ENCODE measurements at regions not wholly inside any gene's neighbourhood (a gene's known extent, or its start where the extent isn't known, plus 50 kb on each side); places are given as distances from the start of the nearest gene placed in this dataset.

DNA sequence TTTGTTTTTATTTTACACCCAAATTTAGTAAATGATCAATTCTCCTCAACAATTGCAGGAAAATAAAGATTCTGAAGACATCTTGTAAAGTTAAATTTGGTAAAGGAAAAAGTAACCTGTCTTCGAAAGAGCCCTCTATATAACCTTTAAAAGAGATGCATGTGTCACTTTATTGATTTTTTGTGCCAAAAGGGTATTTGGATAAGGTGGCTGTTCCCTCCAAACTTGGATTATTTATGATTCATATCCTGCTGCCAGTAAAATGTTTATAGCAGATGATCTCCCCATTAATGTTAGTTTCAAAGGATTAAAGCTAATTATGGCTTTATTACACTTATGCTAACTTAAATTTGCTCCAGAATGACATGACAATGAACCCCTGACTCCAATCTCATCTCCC lies 98.8 kb downstream of the DUSP6 start:
- DNase-seq: peak; percentile 52

DNA sequence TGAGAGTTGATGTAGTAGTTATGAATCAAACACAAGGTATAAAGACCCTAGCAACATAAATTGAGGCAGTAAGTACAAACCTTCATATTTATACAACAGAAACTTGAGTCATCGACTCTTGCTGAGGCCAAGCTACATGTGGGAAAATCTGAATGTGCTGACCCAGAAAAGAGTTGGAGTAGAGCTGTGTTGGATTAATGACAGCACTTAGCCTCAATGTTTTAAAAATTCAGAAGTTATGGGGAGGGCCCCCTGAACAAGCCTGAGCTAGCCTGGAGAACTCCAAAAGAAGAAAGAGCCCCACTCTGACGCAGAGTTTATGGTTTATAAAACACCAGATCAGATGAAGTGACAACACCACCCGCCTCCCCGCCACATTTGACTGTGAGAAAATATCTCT lies 100.0 kb downstream of the DUSP6 start:
- DNase-seq: no peak

DNA sequence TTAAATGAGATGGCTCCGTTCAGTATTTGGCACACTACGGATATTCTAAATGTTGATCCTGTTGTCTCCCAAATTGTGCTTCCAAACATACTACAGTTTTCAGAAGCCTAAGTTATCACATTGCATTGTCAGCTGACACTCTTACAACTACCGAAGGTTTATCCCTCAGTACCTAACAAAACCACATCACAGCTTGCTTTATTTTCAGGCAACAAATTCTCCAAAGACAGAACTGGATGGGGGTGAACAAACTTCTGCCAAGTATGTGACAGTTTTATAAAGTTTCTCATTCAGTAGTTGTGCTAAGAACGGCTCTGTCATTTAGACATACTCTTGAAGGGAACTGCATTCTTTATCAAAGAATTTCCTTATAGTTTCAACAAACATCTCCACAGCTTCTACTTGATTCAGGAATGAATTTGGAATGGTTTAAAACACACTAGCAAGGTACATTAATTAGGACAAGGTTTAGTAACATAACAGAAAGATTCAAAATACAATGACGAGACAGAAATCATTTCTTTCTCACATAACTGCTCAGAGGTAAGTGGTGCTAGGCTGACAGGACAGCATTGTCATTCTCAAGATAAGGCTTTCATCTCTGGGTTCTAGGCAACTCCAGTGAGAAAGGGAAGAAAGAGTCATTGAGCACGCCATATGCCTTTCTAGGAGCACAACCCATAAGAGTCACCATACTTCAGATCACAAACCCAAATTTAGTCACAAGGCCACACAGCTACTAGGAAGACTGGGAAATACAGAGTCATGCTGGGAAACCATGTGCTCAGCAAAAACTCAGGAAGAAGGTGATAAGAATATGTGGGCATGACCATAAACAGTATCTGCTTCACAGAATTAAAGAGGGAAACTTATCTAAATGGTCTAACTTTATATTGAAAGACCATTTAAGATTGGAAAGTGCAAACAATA lies 100.7 kb downstream of the DUSP6 start:
- DNase-seq: no peak

DNA sequence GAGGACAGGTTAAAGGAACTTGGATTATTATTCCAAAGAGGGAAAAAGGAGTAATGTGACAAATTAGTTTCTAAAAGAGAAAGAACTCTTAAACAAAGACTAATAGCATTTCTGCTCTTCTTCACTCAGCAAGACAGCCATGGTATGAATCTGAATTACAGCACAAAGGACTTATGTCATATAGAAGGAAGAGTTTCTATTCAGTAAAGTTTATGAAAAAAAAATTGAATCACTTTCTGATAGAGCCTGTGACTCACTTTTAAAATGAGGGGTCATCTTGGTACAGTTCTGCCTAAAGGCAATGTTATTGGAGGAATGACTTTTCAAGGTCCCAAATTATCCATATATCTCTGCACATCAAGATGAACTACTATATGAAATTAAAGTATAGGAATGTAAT lies 101.7 kb downstream of the DUSP6 start:
- DNase-seq: no peak

DNA sequence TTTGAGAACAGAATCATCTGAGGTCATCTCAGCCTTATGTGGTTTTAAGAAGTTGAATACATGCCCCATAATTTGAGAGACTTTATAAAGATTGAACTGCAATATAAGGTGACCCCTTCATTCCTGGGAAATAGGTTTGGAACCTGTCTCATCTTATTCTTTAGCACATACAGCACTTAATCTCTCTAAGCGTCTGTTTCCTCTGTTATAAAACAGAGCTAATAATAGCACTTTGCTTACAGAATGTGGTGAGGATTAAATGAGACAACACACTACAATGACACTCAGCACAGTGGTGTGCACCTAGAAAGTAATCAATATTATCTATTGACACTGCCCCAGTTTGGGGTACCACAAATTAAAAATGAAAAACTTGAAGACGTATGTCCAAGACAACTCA lies 102.1 kb downstream of the DUSP6 start:
- DNase-seq: no peak

DNA sequence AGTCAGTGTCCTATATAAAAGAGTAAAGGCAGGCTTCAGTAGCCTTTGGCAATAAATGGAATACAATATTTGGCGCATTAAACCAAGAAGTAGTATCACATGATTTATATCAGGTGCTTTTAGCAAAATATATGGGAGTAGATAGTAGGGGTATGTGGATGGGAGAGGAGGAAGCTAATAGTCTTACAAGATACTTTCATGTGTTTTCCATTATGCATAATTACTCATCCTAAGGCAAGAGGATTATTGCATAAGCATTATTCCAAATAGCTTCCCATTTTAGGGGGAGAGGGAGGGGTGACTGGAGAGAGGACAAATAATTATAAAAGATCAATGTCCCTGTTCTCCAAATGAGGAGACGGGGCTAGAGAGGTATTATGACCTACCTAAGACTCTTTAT lies 104.3 kb downstream of the DUSP6 start:
- DNase-seq: no peak

DNA sequence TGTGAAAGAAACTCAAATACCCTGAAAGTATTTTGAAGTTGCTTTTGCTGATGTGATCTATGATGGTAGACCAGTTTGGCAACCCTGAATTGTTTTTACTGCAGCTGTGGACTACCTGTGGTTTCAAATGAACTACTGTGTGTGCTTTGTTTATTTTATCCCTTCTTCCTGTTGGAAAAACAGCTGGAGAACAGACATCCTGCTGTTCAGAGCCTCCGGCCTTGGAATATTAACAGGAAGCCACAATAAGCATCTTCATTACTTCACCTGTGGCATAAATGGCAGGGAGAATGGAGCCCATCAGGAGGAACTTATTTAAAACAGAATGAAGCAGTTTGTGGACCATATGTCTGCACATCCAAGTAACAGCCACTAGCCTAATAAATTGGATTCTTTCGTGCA lies 104.8 kb downstream of the DUSP6 start:
- no peak for DNase-seq

DNA sequence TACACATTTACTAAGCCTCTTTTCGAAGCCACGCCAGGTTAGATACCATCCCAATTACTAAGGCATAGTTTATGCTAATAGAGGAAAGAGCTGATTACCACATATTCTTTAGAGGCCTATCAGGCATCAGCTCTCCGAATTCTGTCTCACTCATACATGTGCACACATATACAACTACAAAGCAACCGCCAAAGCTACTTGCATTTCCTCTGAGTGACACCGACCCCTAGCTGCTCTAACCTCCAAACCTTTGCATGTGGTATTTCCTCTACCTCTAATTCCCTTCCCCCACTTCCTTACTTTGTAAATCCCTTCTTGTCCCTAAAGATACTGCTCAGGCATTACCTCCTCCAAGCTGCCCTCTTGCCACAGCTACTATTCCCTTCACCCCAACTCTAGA lies 107.2 kb downstream of the DUSP6 start:
- no peak for DNase-seq

DNA sequence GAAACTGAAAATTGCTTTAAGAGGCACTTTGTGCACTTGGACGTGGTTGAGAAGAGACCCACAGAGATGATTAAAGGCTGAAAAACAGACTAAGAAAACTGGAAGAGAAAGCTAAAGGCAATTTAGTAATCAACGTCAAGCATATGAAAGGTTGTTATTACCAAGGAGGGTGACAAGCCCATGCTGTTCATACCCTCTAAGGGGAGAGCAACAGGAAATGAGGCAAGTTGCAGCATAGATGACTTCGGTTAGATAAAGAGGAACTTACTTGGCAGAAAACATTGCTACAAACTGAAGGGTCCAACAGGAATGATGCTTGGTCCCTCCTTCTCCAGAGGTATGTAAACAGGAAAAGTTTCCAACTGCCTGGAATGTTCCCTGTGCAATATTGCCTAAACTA lies 107.8 kb downstream of the DUSP6 start:
- no peak for DNase-seq

DNA sequence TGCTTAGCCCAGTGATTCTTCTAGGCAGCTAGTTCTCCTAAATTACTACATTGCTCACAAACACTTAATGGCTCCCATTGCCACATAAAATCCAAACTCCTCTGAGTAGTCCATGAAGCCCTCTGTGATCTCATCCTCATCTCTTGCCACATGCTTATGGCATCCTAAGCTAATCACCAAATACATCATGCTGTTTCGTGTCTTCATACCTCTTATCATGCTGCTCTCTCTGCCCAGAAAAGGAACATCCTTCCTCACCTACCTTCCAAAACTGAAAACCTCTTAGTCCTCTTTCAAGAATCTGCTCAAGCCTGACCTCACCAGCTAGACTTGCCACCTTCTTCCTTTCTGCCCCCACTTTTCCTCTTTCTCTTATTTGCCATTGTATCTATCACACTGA lies 108.5 kb downstream of the DUSP6 start:
- no peak for DNase-seq

DNA sequence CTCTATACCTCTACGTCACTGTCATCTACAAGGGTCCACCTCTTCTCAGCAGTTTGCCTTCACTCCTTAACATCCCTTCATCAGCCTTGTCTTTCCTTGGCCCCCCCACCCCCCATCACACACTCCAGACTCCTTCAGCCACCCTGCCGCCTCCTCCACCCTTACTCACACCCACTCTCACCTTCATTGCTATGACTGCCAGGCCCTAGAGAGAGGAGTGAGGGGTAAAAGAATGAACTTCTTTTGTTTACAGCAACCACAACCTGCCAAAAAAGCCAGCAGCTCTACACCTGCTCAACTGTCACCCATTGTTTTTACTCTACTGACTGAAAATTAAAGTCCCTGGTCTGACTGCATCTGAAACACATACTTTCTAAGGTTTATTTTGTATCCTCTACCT lies 112.8 kb downstream of the DUSP6 start:
- no peak for DNase-seq

DNA sequence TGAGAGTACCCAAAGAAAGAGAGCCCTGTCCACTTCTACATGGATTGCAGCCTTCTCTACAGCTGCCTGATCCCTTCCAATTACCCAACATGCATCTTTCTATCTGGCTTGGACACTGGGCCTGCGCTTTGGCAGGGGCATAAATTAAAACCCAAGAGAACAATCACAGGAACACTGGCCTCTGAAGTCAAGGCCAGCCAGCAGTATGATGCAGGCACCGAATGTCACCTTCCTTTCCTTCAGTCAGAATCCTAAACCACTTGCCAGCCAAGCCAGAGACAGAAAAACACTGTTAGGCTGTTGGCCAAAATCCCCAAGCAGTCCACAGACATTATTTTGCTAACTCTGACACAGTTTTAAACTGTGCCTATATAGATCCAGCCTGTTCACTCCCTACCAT lies 113.7 kb downstream of the DUSP6 start:
- no peak for DNase-seq

DNA sequence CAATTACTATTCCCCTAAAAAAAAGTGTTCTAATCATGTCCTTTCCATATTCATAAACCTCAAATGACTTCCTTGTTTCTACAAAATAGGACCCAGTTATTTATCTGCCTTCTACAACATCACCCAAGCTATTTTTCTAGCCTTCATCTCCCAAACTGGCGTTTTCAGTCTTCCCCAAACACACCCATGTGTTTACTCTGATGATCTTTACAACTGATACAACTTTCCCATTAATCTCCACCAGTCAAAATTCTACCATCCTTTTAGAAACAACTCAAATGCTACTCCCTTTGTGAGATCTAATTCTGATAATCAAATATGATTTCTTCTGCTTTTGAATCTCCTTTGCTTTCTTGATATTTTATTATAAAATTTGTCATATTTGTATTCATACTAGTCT lies 114.5 kb downstream of the DUSP6 start:
- DNase-seq: no peak

DNA sequence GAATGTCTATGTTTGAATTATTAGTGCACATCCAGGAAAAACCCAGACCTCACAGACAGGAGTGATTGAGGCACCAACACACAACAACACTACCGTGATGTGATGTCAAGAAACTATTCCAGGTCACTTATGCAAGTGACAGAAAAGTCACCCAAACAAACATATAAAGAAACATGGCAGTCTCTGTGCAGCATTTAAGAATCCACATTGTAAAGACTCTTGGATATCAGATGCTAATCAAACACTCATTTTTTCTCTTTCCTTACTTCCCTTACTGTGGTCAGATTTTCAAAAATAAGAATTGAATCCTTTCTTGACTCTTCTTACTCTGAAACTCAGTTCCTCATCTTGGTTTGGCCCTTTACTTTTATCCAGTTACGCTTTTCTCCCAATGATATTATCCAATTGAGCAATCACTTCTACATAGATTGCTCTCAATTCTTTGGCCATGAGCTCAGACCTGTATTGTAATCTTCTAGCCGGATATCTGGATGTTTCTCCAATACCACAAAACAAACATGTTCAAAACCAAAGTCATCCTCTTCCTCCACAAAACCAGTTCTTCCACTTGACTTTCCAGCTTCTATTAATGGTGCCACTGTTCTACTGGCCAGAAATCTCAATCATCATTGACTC lies 115.4 kb downstream of the DUSP6 start:
- no peak for DNase-seq

DNA sequence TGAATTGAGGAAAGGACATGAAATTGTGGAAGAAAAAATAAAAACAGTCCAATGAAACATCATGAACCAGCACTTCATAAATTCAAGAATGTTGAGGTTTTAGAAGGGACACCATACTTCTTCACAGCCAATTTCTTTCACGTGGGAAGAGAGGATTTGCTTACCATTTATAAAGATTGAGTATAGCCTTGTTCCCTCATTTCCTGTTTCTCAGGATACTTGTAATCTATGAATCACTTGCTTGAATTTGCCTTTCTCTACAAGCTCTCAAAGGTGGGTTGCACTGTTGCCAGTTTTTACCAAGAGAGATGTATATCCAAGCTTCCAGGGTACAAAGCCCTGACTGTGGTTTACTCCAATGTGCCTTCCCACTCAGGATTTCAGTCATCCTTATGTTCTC lies 116.1 kb downstream of the DUSP6 start:
- DNase-seq: no peak

DNA sequence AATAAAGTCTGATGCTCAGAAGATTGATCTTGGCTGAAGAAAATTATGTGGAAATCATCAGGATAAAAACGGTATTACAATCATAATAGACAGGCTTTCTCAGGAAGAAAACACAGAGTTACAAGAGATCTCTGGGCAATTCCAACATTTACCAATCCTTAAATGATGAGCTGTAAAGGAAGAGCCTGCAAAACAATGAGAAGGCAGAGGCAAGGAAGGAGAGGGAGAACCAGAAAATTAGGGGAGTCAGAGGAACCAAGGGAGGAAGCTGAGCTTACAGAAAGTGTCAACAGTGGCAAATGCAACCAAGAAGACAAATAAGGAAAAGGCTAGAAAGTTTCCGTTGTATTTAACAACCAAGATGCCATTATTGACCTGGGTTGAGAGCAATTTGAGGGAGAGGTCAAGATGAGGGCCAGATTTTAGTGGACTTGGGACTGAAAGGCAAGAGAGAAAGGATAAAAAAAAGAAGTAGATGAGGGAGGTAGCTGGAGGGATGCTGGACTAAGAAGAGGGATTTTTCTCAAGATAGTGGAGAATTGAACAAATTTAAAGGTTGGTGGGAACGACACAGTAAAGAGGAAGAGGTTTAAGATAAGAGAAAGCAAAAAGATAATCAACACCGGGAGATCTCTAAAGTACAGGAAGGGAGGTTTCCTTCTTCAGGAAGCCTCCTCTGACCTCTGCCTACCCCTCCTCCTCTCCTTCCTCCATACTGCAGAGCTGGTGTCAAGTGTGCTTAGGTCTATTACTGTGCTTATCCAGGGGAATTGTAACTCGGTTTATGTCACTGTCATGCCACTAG lies 116.9 kb downstream of the DUSP6 start:
- DNase-seq: no peak

DNA sequence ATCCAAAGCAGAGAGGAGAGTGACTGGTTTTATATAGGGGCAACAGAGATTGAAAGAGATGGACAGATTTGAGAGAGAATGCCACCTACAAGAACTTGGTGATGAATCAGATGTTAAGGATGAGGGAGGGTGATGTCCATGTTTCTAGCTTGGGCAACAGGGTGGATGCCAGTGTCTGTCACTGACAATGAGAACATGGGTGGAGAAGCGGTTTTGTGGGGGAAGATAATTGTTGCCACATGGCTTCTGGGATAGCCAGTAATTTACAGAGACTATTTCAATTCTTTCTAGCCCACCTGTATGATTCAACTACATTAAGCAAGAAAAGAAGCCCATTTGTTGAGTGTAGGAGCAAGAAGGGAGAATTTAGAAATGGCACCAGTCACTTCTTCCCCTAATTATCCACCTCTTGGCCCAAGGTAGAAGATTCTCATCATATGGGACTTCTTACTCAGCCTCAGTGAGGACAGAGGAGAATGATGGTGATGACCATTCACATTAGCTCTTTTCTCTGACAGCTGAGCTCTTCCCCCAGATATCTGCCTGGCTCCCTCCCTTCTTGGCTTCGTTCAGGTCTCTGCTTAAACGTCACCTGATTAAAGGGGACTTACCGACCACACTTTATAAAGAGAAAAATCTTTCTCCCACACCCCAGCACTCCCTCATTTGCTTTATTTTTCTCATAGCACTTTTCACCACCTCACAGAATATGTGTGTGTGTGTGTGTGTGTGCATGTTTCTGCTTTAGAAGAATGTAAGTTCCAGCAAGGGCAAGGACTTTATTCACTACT lies 117.8 kb downstream of the DUSP6 start:
- no peak for DNase-seq

DNA sequence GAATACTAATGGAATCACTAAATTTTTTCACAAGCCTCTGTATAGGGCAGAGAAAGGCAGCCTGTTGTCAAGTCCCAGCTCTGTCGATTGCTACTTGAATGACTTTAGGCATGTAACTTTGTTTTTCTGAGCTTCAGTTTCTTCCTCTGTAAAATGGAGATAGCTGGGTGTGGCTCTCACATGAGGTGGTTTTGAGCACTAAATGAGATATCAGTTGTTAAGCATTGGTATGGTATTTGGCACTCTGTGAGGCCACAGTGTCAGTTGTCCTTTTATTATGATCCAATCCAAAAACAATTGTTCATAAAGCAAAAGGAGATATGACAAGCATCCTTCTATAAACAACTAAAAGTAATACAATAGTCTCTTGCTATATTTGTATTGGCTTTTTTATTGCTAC lies 120.6 kb downstream of the DUSP6 start:
- DNase-seq: no peak

DNA sequence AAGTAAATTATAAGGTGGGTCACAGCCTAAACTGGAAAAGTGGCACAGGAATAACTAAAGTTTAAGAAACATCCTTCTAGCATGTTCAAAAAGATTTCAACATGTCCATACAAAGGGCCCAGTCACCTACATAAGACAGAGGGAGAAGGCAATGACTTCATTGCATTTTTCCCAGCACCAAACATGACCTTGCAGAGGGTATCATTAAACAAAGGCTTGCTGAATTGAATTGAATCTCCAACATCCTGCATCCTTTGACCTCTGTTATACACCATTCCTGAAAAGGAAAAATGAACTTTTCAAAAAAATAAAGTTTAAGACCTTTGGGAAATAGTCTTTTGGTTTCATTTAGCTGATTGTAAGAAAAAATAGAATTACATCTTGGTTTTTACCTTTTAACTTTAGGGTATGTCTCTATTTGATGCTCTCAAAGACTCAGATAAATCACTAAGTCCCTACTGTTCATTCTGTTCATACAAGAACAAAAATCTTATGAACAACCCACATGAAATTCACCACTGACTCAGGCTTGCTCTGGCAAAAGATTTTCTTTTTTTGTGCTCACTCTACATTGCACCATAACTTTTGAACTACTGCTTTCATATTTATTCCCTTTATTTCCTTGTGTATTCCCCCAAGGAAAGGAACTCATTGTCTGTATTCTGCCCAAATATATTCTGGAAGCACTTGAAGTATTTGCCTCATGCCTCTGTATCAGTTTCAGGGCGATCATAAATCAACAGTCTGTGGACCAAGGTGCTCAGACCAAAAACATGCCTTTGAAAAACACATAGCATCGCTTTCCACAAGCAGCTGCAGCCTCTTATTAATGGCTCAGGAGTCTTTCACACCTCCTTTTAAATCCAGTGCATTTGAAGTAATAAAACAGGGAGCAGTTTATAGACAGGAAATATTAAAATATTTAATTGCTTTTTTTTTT lies 121.7 kb downstream of the DUSP6 start:
- no peak for DNase-seq

DNA sequence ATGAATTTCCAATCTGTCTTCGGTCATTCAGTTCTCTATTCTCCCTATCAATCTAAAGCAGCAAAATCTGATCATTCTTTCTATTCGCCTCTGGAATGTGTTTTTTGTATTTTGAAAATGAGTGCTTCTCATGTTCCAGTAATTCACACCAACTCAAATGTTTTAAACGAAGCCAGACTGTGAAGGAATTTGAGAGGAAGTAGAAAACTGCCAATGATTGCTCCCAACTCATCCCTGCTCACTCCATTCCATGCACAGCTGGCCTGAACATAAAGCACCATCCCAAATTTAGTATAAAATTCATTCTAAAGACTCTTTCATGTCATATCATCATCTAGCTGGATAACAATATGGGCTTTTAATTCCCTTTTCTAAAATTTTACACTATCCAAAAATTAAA lies 123.8 kb downstream of the DUSP6 start:
- no peak for DNase-seq

DNA sequence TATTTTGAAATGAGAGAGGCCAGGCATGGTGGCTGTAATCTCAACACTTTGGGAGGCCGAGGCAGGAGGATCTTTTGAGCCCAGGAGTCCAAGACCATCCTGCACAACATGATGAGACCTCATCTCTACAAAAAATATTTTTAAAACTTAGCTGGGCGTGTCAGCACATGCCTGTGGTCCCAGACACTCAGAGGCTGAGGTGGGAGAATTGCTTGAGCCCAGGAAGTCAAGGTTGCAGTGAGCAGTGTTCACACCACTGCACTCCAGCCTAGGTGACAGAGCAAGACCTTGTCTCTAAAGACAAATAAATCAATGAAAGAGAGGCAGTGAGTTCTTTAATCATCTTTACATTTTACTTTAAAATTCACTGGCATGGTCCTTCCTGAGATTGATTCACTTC lies 124.5 kb downstream of the DUSP6 start:
- DNase-seq: no peak
